ENCODE measurements at regions not wholly inside any gene's neighbourhood (a gene's known extent, or its start where the extent isn't known, plus 50 kb on each side); places are given as distances from the start of the nearest gene placed in this dataset.

GRCh38 chr6:133042550-133043120, 198.5 kb upstream of the EYA4 start:
- Histone ChIP-seq H3K36me3 (ENCODE audit: control insufficient read depth in 2 of 4, insufficient read depth in 4 of 4, low read length in 3 of 4) (no peaks in the 10 kb centered on the region), H2BK5ac (ENCODE audit: low read depth, low read length) (no peak overlapping the region), H3K23me2 (ENCODE audit: low read depth, low read length) (no peaks in the 10 kb centered on the region), H3K4me1 (replicated peaks in 1 of 4; ENCODE audit: control insufficient read depth in 3 of 4, insufficient read depth in 4 of 4, low read length in 3 of 4) (no peaks in the 10 kb centered on the region), H3K4ac (replicated peaks; ENCODE audit: insufficient read length, low read depth, low read length) (no peak overlapping the region), H3K18ac (ENCODE audit: extremely low read depth, low read length) (no peak overlapping the region), H3K79me1 (ENCODE audit: low read depth, low read length) (no peaks in the 10 kb centered on the region), H4K91ac (replicated peaks; ENCODE audit: insufficient read length, low read length) (no peak overlapping the region), H2AK5ac (ENCODE audit: low read depth, low read length) (no peak overlapping the region), H3K56ac (replicated peaks; ENCODE audit: insufficient read length, low read depth, low read length) (no peak overlapping the region), H4K8ac (ENCODE audit: extremely low read depth, insufficient read depth, low read length) (no peak overlapping the region), H2BK12ac (ENCODE audit: low read depth, low read length) (no peak overlapping the region), H4K5ac (ENCODE audit: insufficient read length, low read depth, low read length) (no peak overlapping the region), H3K14ac (ENCODE audit: insufficient read length) (no peak overlapping the region), H4K20me1 (replicated peaks in 1 of 2; ENCODE audit: control insufficient read depth in 1 of 2, insufficient read depth in 2 of 2, low read length in 2 of 2) (no peaks in the 10 kb centered on the region), H3K27me3 (replicated peaks in 1 of 4; ENCODE audit: control insufficient read depth in 3 of 4, extremely low read depth in 1 of 4, insufficient read depth in 3 of 4, low read length in 3 of 4) (no peaks in the 10 kb centered on the region), H2BK20ac (ENCODE audit: low read length) (no peak overlapping the region), H3K9me3 (ENCODE audit: insufficient read depth in 2 of 2, low read depth in 1 of 2, low read length in 1 of 2) (no peaks in the 10 kb centered on the region), H3K79me2 (ENCODE audit: control insufficient read depth in 1 of 2, insufficient read depth in 2 of 2, low read length in 2 of 2) (no peaks in the 10 kb centered on the region), H2BK120ac (replicated peaks; ENCODE audit: low read depth, low read length) (no peak overlapping the region), H3K4me3 (ENCODE audit: extremely low read depth in 1 of 4, insufficient read depth in 2 of 4, low read depth in 3 of 4, low read length in 4 of 4) (no peak overlapping the region), H3K23ac (ENCODE audit: insufficient read length) (no peak overlapping the region), H2BK15ac (ENCODE audit: low read length) (no peak overlapping the region), H3K27ac (ENCODE audit: low read depth, low read length) (no peak overlapping the region), H3K4me2 (ENCODE audit: insufficient read depth in 1 of 2, low read depth in 2 of 2, low read length in 2 of 2) (no peak overlapping the region), H2AFZ (ENCODE audit: low read length) (no peak overlapping the region), H3K9ac (replicated peaks in 1 of 4; ENCODE audit: extremely low read depth in 1 of 4, low read depth in 3 of 4, low read length in 3 of 4) (no peak overlapping the region)
- POLR2A ChIA-PET (ENCODE audit: partially characterized antibody): no interaction called here
- no peak for FAIRE-seq
- DNase-seq (ENCODE audit: low read depth in 1 of 2, low spot score in 2 of 2): no peak
- CTCF ChIA-PET (ENCODE audit: partially characterized antibody): interaction anchor here (1.4 to 4.1 kb wide), 4 partner anchors 79 to 212 kb away, joined by 3 to 23 read pairs (median 6); no protein-coding TSS in a partner anchor
- WGBS, 2 experiments (ENCODE audit: extremely low coverage in 1 of 2, insufficient coverage in 1 of 2, insufficient read length in 1 of 2, insufficient replicate concordance in 2 of 2, low coverage in 1 of 2, low lambda C conversion rate in 2 of 2, missing lambda C conversion rate in 1 of 2): 96% methylated on average over 3 of the region's 3 CpGs; no CpG with 5 or more reads in 1 of the 2 experiments
- TF ChIP-seq BACH1 (IDR thresholded peaks at IDR 0.05; ENCODE audit: low read length) (no peak), TAF1 (IDR thresholded peaks at IDR 0.05; ENCODE audit: low read depth, low read length) (no peak), RXRA (IDR thresholded peaks at IDR 0.05; ENCODE audit: insufficient read depth, low read depth, low read length) (no peak), TEAD4 (IDR thresholded peaks at IDR 0.05; ENCODE audit: low read depth, low read length) (no peak), MAFK (IDR thresholded peaks at IDR 0.05; ENCODE audit: low read depth, low read length) (no peak), SIX5 (IDR thresholded peaks at IDR 0.05; ENCODE audit: low read depth, low read length) (no peak), POU5F1 (IDR thresholded peaks at IDR 0.05; ENCODE audit: low read depth, low read length) (no peak), HDAC6 (IDR thresholded peaks at IDR 0.05; ENCODE audit: low read depth, low read length) (no peak), MAX (IDR thresholded peaks at IDR 0.05) (no peak), CEBPB (IDR thresholded peaks at IDR 0.05; ENCODE audit: low read depth, low read length) (no peak), SIN3A (conservative IDR thresholded peaks at IDR 0.05 in 1 of 2, IDR thresholded peaks at IDR 0.05 in 1 of 2; ENCODE audit: low read depth in 1 of 2, low read length in 2 of 2) (no peak), POLR2A (IDR thresholded peaks at IDR 0.05; ENCODE audit: control extremely low read depth in 1 of 2, low read depth in 2 of 2, low read length in 2 of 2) (no peak), KDM1A (IDR thresholded peaks at IDR 0.05; ENCODE audit: borderline replicate concordance, low read length) (no peak), PHF8 (conservative IDR thresholded peaks at IDR 0.05; ENCODE audit: low read depth, low read length) (no peak), RBBP5 (IDR thresholded peaks at IDR 0.05; ENCODE audit: borderline replicate concordance, low read depth, low read length) (no peak), TBP (IDR thresholded peaks at IDR 0.05; ENCODE audit: low read depth, low read length) (no peak)

Measured in H1 (cell line).